Esophagus squamous epithelium (tissue), 5 donors: ENCODE measurements at regions not wholly inside any gene's neighbourhood (a gene's known extent, or its start where the extent isn't known, plus 50 kb on each side); places are given as distances from the start of the nearest gene placed in this dataset.
A peak's percentile ranks its signal among the peaks of the same experiment; 100 is the strongest.

Experiments
- DNase-seq: peaks from one replicate; lab custom pipeline; 2025; lab: John Stamatoyannopoulos, UW
- H3K27ac ChIP-seq, 4 donors: fragments of 200-600 bp; sonication (generic); one replicate each; pipeline ENCODE4 v1.5.1; 2016 to 2019; ENCODE audit warnings: mild to moderate bottlenecking in 1 of 4
- H3K27me3 ChIP-seq, 4 donors: fragments of 200-600 bp; sonication (generic); 1 replicate in 3 of 4; 2 replicates in 1 of 4; pipeline versions ENCODE4 v1.5.1 to v1.6.0; 2017 to 2021; ENCODE audit warnings: antibody characterized with exemption in 1 of 4
- H3K36me3 ChIP-seq, 3 donors: fragments of 200-600 bp; sonication (generic); one replicate each; pipeline ENCODE4 v1.5.1; 2016 to 2019
- H3K4me1 ChIP-seq, 3 donors: fragments of 200-600 bp; sonication (generic); one replicate each; pipeline ENCODE4 v1.5.1; 2017 to 2019
- H3K4me3 ChIP-seq, 4 donors: fragments of 200-600 bp; sonication (generic); 1 replicate in 3 of 4; 2 replicates in 1 of 4; pipeline ENCODE4 v1.5.1; 2016 to 2019; ENCODE audit warnings: mild to moderate bottlenecking in 2 of 4, moderate library complexity in 1 of 4
- H3K9me3 ChIP-seq, 3 donors: fragments of 200-600 bp; sonication (generic); one replicate each; pipeline ENCODE4 v1.5.1; 2016 to 2019
- CTCF ChIP-seq, 6 experiments: fragments of 450-650 bp in 4 of 6; fragments of 200-600 bp in 2 of 6; sonication (generic) in 2 of 6; IDR thresholded peaks; one replicate each; pipeline ENCODE4 v1.5.1; 2016 to 2019; ENCODE audit warnings: antibody characterized with exemption in 6 of 6, mild to moderate bottlenecking in 4 of 6, moderate library complexity in 4 of 6
- POLR2A ChIP-seq, 4 donors: fragments of 450-650 bp; IDR thresholded peaks; one replicate each; pipeline ENCODE4 v1.6.1; 2017; ENCODE audit warnings: antibody characterized with exemption in 4 of 4, mild to moderate bottlenecking in 4 of 4, moderate library complexity in 3 of 4
- WGBS, 2 donors: methylation state at CpG; one replicate each; pipeline ENCODE4 v1.1.5; 2018; 5-methylcytosine and 5-hydroxymethylcytosine counted together
- intact Hi-C: fragments of 100-400 bp; cut with DNase I; formaldehyde crosslinking; loops from one replicate; pipeline ENCODE4 v1.15.0; 2022
- donor health status: DM: yes; HTN: yes; CAD: no.

GRCh38 chr14:53881161-53881871 is 75.3 kb downstream of the BMP4 start:
- DNase-seq, result no peak

GRCh38 chr14:53880761-53881160 is 75.9 kb downstream of the BMP4 start:
- no peak for TF ChIP-seq POLR2A (IDR thresholded peaks at IDR 0.05)
- no peak for TF ChIP-seq CTCF (IDR thresholded peaks at IDR 0.05)
- H3K9me3 ChIP-seq, result no peaks in the 10 kb centered on the region
- 77 to 78% methylated on average over 1 of the region's 1 CpG for WGBS, 2 donors
- no peaks in the 10 kb centered on the region for H3K36me3 ChIP-seq
- no peaks in the 10 kb centered on the region for H3K27me3 ChIP-seq
- no peaks in the 10 kb centered on the region for H3K4me1 ChIP-seq
- intact Hi-C loops, result no loop called here
- DNase-seq, result no peak
- peak overlapping the region in 1 of 4 donors; percentile 29 for H3K27ac ChIP-seq
- H3K4me3 ChIP-seq, result no peak overlapping the region

More at GRCh38 chr14:53881161-53881871, 75.3 kb downstream of the BMP4 start:
- no peaks in the 10 kb centered on the region for H3K36me3 ChIP-seq
- WGBS, 2 donors, result 31 to 49% methylated on average over 4 of the region's 4 CpGs
- no peaks in the 10 kb centered on the region for H3K9me3 ChIP-seq
- intact Hi-C loops, result no loop called here
- H3K27me3 ChIP-seq, result no peaks in the 10 kb centered on the region
- no peak overlapping the region for H3K4me3 ChIP-seq
- peak overlapping the region in 1 of 4 donors; percentile 29 for H3K27ac ChIP-seq
- no peak for TF ChIP-seq POLR2A (IDR thresholded peaks at IDR 0.05)
- no peak for TF ChIP-seq CTCF (IDR thresholded peaks at IDR 0.05)
- no peaks in the 10 kb centered on the region for H3K4me1 ChIP-seq

GRCh38 chr14:53879747-53880146 is 76.9 kb downstream of the BMP4 start:
- TF ChIP-seq CTCF (IDR thresholded peaks at IDR 0.05), result no peak
- TF ChIP-seq POLR2A (IDR thresholded peaks at IDR 0.05), result no peak
- Histone ChIP-seq H3K4me3 (no peak overlapping the region), H3K36me3 (no peaks in the 10 kb centered on the region), H3K4me1 (peaks cover 0 to 5% (median 3%) of the 10 kb centered on the region in 3 donors), H3K27me3 (no peaks in the 10 kb centered on the region), H3K27ac (no peak overlapping the region), H3K9me3 (no peaks in the 10 kb centered on the region)
- intact Hi-C loops, result no loop called here
- WGBS, 2 donors, result 71 to 82% methylated on average over 5 to 6 of the region's 6 CpGs
- DNase-seq, result no peak

- WGBS, 2 donors, result 68% methylated on average over 8 of the region's 8 CpGs
- Histone ChIP-seq H3K9me3 (no peaks in the 10 kb centered on the region), H3K36me3 (no peaks in the 10 kb centered on the region), H3K4me3 (no peak overlapping the region), H3K27me3 (no peaks in the 10 kb centered on the region), H3K27ac (no peak overlapping the region), H3K4me1 (peaks cover 0 to 6% (median 5%) of the 10 kb centered on the region in 3 donors)
- no peak for DNase-seq
- no peak for TF ChIP-seq CTCF (IDR thresholded peaks at IDR 0.05)
- TF ChIP-seq POLR2A (IDR thresholded peaks at IDR 0.05), result no peak
- intact Hi-C loops, result no loop called here
Measured at GRCh38 chr14:53879022-53879686, 77.5 kb downstream of the BMP4 start.

GRCh38 chr14:53875324-53875897 is 81.2 kb downstream of the BMP4 start:
- no peak for TF ChIP-seq POLR2A (IDR thresholded peaks at IDR 0.05)
- no peak for TF ChIP-seq CTCF (IDR thresholded peaks at IDR 0.05)
- H3K36me3 ChIP-seq, result no peaks in the 10 kb centered on the region

More at GRCh38 chr14:53875324-53875897, 81.2 kb downstream of the BMP4 start:
- no peaks in the 10 kb centered on the region for H3K9me3 ChIP-seq
- H3K27me3 ChIP-seq, result no peaks in the 10 kb centered on the region
- no peak overlapping the region for H3K4me3 ChIP-seq
- peak overlapping the region in 1 of 4 donors; percentile 5 for H3K27ac ChIP-seq
- 90 to 93% methylated on average over 2 of the region's 2 CpGs for WGBS, 2 donors
- no peak for DNase-seq
- peaks cover 0 to 13% (median 6%) of the 10 kb centered on the region in 3 donors for H3K4me1 ChIP-seq
- intact Hi-C loops, result no loop called here
